ENCODE measurements at regions not wholly inside any gene's neighbourhood (a gene's known extent, or its start where the extent isn't known, plus 50 kb on each side); places are given as distances from the start of the nearest gene placed in this dataset.
"Not testable (repeated sequence)": the region's sequence is repeated elsewhere in the genome, so short reads cannot be mapped to it uniquely, and the experiment has no call there.

- DNase-seq (ENCODE audit: extremely low read depth in 1 of 2, low read depth in 1 of 2), result no peak
Observed at GRCh38 chr4:111921714-111922113, 223.5 kb upstream of the FAM241A start.

GRCh38 chr4:111923786-111924185, 221.5 kb upstream of the FAM241A start:
- DNase-seq (ENCODE audit: extremely low read depth in 1 of 2, low read depth in 1 of 2), result no peak

GRCh38 chr4:111924696-111925095, 220.6 kb upstream of the FAM241A start:
- DNase-seq (ENCODE audit: extremely low read depth in 1 of 2, low read depth in 1 of 2), result no peak

- DNase-seq (ENCODE audit: extremely low read depth in 1 of 2, low read depth in 1 of 2), result no peak
Observed at GRCh38 chr4:111930659-111931058, 214.6 kb upstream of the FAM241A start.

- no peak for DNase-seq (ENCODE audit: extremely low read depth in 1 of 2, low read depth in 1 of 2)
Observed at GRCh38 chr4:111933703-111934102, 211.6 kb upstream of the FAM241A start.

- DNase-seq (ENCODE audit: extremely low read depth in 1 of 2, low read depth in 1 of 2), result no peak
Observed at GRCh38 chr4:111934314-111934713, 210.9 kb upstream of the FAM241A start.

GRCh38 chr4:111937368-111937767, 207.9 kb upstream of the FAM241A start:
- no peak for DNase-seq (ENCODE audit: extremely low read depth in 1 of 2, low read depth in 1 of 2)

GRCh38 chr4:111941957-111942356, 203.3 kb upstream of the FAM241A start:
- DNase-seq (ENCODE audit: extremely low read depth in 1 of 2, low read depth in 1 of 2), result no peak

GRCh38 chr4:111943796-111944203, 201.5 kb upstream of the FAM241A start:
- no peak for DNase-seq (ENCODE audit: extremely low read depth in 1 of 2, low read depth in 1 of 2)

GRCh38 chr4:111945014-111945413, 200.2 kb upstream of the FAM241A start:
- DNase-seq (ENCODE audit: extremely low read depth in 1 of 2, low read depth in 1 of 2), result no peak

- DNase-seq (ENCODE audit: extremely low read depth in 1 of 2, low read depth in 1 of 2), result no peak
Observed at GRCh38 chr4:111946800-111947199, 198.5 kb upstream of the FAM241A start.

- no peak for DNase-seq (ENCODE audit: extremely low read depth in 1 of 2, low read depth in 1 of 2)
Observed at GRCh38 chr4:111952688-111953087, 192.6 kb upstream of the FAM241A start.

GRCh38 chr4:111954550-111954949, 190.7 kb upstream of the FAM241A start:
- no peak for DNase-seq (ENCODE audit: extremely low read depth in 1 of 2, low read depth in 1 of 2)

- DNase-seq (ENCODE audit: extremely low read depth in 1 of 2, low read depth in 1 of 2), result no peak
Observed at GRCh38 chr4:111955001-111955400, 190.3 kb upstream of the FAM241A start.

GRCh38 chr4:111957116-111957515, 188.1 kb upstream of the FAM241A start:
- no peak for DNase-seq (ENCODE audit: extremely low read depth in 1 of 2, low read depth in 1 of 2)

GRCh38 chr4:111957997-111958396, 187.3 kb upstream of the FAM241A start:
- no peak for DNase-seq (ENCODE audit: extremely low read depth in 1 of 2, low read depth in 1 of 2)

GRCh38 chr4:111959222-111959621, 186.0 kb upstream of the FAM241A start:
- no peak for DNase-seq (ENCODE audit: extremely low read depth in 1 of 2, low read depth in 1 of 2)

GRCh38 chr4:111960241-111960667, 185.0 kb upstream of the FAM241A start:
- no peak for DNase-seq (ENCODE audit: extremely low read depth in 1 of 2, low read depth in 1 of 2)

- not testable (repeated sequence) for DNase-seq (ENCODE audit: extremely low read depth in 1 of 2, low read depth in 1 of 2)
Observed at GRCh38 chr4:111961026-111961425, 184.2 kb upstream of the FAM241A start.

GRCh38 chr4:111961809-111962208, 183.4 kb upstream of the FAM241A start:
- DNase-seq (ENCODE audit: extremely low read depth in 1 of 2, low read depth in 1 of 2), result no peak

- DNase-seq (ENCODE audit: extremely low read depth in 1 of 2, low read depth in 1 of 2), result no peak
Observed at GRCh38 chr4:111963158-111963700, 182.0 kb upstream of the FAM241A start.

- no peak for DNase-seq (ENCODE audit: extremely low read depth in 1 of 2, low read depth in 1 of 2)
Observed at GRCh38 chr4:111977419-111977965, 167.8 kb upstream of the FAM241A start.

GRCh38 chr4:111979921-111980320, 165.3 kb upstream of the FAM241A start:
- DNase-seq (ENCODE audit: extremely low read depth in 1 of 2, low read depth in 1 of 2), result no peak

Measured in stimulated activated CD8-positive, alpha-beta memory T cell treated with anti-CD3 and anti-CD28 coated beads, Interleukin-7, amount 100 ng/mL, for 48 hours (primary cell).